GM18907 (cell line): ENCODE measurements at regions not wholly inside any gene's neighbourhood (a gene's known extent, or its start where the extent isn't known, plus 50 kb on each side); places are given as distances from the start of the nearest gene placed in this dataset.

Source experiments
- ATAC-seq: cut with Tn5 transposase; IDR thresholded peaks from one replicate; pipeline ENCODE4 v1.9.1; 2021; ENCODE audit warnings: mild to moderate bottlenecking, moderate library complexity; ENCODE audit not compliant: unreplicated experiment

DNA sequence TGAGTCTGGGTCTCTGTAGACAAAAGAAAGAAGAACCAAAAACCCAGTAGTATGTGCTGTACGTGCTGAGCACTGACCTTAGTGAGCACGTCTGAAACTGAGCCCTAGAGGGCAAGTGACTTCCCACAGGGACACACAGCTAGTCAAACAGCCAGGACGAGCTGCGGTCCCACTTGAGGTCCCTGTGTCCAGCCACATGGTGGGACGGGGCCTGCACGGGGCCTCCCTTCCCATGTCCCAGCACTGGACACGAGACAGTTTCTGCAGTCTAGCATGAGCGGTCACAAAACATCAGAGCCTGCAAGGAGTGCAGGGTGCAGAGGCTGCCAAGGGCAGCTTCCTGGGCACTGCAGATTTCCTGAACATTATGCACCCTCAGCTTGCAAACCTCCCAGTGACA is 121.6 kb downstream of the NCOR2 start:
- ATAC-seq: no peak

DNA sequence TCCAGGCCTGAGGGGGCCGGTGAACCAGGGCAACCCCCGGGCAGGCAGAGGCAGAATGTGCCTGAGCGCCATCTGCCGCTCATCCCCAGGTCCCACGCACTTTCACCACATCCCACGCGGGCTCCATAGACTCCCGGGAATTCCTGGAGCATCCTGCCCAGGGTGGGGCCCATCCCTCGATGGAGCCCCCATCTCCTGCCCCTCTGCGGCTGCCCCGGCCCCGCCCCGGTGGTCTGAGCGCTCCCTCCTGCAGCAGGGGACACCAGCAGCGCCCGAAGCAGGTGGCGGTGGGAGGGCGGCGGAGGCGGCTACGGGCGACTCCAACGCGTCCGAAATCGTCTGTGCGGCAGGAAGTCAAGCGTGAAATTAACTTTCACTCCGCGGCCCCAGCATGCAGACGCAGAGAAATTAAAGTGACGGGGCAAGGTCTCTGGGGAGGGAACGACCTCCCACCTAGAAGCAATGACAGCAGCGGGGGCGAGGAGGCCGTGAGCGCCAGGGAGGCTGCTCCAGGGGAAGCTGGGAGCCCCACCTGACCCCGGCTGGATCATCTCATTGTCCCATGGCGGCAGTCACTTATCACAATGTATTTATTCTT is 122.2 kb downstream of the NCOR2 start:
- no peak for ATAC-seq

DNA sequence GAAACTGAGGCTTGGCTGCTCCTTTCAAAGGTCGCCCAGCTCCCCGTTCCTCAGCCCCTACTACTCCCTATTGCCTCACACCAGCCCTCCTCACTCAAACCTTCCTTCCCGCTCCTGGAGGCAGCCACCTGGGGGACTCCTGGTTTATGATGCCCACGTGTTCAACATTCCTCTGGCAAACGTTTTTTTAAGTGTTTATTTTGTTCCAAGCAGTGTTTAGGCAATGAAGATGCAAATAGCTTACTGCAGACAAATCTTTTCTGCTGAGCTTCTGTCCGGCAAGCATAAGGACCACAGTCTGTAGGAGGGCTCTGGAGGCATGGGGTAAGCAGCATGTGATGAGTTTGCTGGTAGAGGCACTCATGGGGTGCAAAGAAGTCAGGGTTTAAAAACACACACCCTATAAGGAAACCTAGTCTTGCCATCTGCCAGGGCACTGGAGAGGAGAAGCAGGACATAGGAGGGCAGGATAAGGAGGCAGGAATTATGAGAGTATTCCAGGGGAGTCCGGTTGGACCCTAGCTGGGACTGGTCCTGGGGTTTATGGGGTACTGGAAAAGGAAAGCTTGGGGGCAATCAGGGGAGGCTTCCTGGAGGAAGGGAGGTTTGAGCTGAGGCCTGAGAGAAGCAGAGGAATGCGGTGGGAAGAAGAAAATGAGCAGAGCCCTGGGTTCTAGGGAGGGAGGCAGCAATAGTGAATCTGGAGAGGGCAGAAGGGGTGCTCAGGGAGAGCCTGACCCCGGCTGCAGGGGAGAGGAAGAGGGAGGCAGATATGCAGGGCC is 123.3 kb downstream of the NCOR2 start:
- no peak for ATAC-seq

DNA sequence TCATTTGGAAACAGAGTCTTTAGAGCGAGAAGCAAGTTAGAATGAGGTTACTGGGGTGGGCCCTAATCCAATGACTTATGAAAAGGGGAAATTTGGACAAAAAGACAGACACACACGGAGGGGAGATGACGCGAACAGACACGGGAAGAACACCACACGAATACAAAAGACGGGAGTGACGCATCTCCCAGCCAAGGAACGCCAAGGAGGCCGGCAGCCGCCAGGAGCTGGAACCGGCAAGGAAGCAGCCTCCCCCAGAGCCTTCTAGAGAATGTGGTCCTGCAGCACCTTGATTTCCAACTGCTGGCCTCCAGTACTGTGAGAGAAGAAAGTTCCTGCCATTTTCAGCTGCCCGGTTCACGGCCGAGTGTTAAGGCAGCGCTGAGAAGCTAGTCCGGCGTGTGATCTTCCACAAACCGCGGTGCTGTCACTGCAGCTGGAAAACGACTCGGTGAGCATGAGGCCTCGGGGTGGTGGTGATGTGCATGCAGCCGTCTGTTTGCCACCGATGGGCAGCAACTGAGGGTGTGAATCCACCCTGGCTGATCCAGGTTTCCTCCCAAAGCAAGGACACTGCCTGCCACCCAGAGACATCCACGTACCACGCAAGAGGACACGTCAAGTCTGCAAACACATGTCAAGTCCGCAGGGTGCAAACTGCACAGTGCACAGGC is 124.5 kb downstream of the NCOR2 start:
- no peak for ATAC-seq

DNA sequence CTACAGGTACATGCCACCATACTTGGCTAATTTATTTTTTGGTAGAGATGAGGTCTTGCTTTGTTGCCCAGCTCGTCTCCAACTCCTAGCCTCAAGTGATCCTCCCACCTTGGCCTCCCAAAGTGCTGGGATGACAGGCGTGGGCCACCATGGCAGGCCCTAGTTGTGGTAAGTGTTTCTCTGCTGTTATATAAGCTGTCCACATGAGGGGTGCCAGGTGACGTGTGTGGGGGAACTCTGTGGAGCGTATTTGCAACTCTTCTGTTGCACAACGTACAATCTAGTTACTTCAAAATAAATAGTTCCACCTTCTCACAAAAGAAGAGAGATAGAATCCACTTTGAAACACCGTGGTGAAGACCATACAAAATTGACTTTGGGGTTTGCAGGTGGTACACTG is 125.1 kb downstream of the NCOR2 start:
- ATAC-seq: no peak

DNA sequence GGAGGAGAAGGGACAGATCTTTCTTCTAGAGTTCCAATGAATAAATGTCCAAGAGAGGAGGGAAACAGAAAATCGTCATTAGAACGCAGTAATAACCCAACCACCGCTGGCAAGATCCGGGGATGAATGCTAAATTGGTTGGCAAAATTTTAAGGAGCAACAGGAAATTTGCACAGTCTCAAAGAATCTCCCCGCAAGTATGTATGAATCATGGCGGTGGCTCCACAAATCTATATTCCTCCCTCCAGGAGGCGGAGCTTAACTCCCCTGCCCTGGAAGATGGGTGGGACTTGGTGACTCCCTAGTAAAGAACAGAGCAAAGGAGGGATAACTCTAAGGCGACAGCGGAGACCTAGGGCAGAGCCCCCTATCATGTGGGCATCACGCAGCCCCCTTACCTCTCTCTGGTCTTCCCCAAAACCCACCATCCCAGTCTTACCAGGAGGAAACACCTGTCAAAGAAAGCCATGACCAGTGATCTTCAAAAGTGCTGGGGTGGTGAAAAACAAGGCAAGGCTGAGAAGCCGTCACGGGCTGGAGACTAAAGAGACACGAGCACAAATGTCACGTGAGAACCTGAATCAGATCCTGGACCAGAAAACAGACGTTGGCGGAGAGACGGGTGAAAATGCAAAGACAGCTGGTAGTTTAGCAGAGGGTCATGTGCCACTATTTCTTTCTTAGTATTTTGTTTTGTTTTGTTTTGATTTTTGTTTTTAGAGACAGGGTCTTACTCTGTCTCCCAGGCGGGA is 125.8 kb downstream of the NCOR2 start:
- no peak for ATAC-seq

DNA sequence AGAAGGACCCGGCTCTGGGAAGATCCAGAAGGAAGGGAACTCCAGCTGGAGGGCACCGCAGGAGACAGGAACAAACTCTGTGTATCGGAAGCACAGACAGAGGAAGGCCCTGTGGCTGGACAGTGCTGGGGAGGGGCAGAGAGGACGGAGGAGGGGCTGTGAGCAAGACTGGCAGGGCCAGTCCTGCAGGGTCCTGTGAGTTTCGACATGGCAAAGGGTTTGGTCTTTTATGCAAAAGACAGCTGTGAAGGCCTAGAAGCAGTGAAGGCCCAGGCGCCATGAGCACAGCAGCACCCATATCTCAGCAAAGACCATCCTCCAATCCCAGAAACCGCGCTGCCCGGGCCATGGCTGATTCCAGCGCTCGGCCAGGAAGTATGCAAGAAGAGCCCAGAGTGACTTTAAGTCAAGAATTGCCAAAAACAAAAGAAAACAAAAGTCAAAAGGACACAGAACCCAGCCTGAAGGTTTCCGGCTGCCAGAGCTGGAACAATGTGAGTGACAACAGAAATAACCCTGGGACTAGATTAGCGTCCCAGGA is 126.5 kb downstream of the NCOR2 start:
- no peak for ATAC-seq

DNA sequence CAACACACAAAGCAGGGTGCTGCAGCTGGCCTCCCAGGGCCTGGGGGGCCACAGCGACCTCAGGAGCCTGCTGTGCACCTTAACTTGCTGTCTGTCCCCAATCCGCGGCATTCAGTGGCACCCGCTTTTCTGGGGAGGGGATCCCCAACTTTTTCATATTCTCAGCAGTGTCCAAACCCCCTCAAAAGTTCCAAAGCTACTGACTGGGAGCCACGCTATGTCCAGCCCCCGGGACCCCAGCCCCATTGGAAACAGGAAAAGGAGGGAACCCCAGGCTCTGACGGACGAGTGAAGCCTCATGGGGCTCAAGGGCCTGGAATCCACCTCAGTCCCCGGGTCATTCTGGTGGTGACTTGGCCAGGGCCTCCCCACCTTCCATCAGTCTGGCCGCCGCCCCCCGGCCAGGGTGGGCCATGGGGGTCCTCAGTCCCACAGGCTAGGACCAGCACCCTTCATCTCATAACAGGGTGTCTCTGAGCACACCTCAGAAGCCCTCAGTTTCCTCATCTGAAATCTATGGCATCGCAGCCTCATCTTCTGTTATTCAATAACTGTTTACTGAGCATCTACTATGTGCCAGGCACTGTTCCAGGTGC is 127.3 kb downstream of the NCOR2 start:
- ATAC-seq: no peak

DNA sequence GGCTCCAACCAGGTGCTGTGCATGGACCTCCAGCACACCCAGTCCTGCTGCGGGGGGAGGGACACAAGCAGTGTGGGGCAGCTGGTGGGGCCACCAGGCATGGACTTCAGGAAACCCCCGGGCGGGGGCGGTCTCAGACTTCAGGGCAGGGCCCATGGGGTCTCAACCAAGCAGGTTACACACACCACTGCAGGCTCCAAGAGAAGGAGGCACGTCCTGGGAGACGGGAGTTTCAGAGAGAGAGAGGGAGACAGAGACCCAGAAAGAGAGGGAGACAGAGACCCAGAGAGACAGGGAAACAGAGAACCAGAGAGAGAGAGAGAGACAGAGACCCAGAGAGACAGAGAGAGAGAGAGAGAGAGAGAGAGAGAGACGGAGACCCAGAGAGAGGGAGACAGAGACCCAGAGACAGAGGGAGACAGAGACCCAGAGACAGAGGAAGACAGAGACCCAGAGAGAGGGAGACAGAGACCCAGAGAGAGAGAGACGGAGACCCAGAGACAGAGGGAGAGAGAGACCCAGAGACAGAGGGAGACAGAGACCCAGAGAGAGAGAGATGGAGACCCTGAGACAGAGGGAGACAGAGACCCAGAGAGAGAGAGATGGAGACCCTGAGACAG is 128.9 kb downstream of the NCOR2 start:
- ATAC-seq: no peak

DNA sequence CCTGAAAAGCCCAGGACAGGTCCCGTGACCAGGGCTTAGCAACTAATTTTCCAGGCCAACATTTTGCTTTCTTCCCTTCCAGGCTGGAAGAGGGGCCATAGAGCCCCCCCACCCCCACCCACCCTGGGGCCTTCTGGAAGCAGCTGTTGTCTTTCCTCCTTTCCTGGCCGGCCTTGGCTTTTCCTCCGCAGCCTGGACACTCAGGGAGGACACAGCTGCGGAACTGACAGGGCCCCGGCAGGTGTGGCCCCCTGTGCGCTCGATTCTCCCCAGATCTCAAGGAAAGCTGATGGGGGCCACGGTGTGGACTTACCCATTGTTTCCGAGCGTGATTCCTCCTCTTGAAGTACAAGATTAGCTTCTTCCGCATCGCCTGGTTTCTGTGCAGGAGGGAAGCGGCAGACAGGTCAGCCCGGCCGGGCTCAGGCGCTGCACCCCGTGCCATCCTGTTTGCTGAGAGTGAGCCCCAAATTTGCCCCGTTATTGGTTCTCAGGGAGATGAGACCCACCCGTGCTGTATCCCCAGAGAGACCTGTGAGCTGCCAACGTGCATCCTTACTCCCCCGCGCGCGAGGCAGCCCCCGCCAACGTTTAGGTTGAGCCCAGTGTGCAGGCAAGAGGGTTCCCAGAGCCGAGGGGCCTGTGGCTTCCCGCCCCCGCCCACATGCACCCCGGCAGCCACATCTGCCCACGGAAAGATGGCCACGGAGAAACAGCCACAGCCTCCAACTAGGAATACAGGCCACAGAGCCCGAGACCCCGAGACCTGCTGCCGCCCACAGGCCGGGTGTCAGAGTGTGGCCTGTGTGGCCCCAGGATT is 129.6 kb downstream of the NCOR2 start:
- no peak for ATAC-seq

DNA sequence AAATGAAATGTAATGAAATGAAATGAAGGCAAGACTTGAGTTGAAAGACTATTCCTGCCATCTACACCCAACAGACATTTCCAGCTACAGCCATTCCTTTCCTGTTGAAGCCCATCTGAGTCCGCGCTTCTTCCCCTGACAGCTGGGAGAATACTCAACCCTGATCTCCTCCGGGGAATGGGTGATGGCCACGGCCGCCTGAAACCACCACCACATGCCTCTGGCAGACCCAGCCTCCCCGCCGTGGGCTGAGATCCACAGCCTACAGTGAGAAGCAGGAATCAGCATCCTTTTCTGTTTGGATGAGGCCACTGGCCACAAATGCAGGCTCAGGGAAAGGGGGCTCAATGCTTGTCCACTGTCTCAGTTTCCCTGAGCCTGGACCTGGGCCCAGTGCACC is 130.3 kb downstream of the NCOR2 start:
- no peak for ATAC-seq

DNA sequence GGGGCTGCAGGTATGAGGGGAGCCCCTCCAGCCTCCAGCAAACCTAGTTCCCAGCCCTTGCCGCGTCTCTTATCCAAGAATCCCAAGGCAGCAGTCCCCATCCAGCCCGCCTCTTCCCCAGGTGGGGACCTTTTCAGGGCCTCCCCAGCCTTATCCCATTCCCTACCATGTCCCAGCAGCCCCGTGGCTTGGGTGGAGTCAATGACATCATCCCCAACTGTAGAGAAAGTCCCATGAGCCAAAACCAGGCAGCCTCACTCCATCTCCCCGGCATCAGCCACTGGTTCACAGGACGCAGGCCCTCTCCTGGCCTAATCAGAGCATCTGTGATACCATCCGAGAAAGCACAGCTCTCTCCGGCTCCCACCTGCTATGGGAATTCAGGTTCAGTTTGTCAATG is 131.0 kb downstream of the NCOR2 start:
- ATAC-seq: no peak

DNA sequence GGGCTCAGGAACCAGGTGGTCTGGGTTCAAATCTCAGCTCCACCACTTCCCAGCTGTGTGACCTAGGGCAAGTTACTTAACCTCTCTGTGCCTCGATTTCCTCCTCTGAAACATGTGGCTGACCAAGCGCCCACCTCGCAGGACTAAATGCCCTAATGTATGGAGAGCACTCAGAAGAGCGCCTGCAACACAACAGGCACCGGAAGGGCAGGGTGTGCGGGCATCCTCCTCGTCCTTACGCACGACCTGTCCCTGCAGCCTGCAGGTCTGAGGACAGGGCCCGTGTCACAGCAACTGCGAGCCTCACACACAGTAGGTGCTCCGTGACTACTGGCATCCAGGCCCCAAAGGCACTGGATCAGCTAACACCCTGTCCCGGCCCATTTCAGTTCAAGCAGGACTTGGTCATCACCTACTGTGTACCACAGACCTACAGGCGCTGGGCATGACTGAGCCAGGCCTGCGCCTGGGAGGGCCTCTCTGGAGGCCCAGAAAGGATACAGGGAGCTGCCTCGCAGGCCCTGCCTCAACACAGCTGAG is 131.5 kb downstream of the NCOR2 start:
- ATAC-seq: no peak

DNA sequence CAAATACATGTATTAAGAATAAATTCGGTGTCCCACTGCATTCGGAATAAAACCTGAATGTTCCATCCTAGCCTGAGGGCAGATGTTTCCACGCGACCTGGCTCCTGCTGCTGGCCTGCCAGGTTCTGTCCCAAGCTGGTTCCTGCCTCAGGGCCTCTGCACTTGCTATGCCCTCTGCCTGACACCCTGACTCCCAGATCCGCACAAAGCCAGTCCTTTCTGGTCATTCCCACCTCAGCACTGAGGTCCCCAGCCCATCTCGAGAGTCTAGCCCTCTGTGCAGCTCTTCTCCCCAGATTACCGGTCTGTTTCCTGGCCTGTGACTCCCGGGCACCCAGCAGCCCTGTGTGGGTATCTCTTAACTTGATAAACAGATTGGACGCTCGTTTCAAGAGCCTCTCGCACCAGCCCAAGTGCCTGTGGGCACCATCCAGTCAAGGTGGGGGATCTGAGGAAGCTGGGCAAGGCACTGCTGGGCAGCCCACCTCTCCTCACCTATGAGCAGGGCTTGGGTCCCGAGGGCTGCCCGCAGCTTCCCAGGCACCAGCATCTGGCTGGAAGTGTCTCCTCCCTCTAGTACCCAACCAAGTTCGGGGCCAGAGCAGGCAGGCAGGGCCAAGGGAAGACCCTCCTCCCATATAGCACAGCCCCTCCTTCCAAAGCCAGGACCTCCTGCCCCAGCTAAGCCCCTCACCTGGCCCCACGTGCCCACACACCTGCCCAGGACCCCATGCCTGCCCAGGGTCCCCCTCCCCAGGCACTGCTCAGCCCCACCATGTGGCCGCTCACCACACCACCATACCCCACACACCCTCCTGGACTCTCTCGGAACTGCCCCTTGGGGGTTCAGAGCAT is 132.2 kb downstream of the NCOR2 start:
- ATAC-seq: no peak

DNA sequence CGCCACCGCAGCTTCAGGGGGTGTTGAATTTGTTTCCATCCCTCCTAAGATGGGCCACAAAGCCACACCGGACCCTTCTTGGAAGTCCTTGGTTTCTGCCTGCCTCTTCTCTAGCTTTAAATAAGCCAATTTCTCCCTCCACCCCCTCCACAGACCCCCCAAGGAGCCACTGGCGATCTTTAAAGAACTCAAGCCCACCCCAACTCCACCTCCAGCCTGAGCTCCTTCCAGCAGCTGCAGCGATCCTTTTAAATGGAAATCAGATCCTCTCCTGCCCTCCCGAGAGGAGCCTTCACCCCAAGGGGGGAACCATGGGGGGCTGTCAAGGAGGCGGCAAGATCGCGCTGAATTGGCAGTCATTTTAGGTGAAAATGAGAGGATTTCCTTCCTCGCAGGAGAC is 133.1 kb downstream of the NCOR2 start:
- ATAC-seq: no peak

DNA sequence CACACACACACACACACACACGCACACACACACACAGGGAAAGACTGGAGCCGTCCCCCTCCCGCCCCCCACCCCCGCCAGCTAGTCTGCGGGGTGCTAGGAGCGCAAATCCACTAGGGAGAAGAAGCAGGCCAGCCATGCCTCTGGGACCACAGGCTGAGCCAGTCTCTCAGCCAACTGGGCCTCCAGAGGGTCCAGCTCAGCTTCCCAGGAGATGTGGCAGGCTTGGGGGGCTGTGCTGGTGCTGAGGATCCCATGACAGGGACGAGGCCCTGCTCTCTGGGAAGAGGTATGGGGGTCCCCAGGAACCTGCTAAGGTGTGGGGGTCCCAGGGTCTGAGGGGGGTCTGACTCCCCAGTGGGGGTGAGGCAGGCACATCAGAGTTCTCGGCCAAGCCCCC is 133.5 kb downstream of the NCOR2 start:
- no peak for ATAC-seq

DNA sequence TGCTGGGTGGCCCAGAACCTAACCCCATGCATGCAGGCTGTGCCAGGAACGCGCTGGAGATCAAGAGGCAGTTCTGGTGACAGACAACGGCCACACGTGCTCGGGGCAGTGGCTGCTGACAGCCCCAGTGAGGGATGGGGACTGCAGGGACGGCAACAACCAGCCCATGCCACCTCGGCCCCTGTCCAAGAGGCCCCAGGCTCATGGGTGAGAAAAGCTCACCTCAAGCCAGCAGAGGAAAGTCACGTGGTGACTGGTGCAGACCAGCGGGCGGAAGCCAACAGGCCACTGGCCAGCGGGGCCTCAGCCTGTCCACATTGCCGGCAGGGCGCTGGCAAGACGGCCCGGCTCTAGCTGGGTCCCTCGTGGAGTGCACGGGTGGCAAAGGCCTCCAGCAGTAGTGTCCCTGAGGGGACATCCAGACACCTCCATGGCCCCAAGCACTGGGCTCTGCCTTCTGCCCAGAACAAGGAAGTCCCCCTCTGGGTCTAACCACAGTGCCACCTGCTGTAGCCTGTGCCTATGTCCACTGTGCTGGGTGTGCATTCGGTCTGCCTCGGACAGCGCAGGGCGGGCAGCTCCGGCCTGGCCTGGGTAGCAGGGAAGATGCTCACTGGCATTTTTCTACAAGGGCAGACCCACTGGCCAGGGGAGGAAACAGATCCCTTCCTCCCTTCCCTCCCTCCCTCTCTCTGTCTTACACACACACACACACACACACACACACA is 134.1 kb downstream of the NCOR2 start:
- ATAC-seq: no peak

DNA sequence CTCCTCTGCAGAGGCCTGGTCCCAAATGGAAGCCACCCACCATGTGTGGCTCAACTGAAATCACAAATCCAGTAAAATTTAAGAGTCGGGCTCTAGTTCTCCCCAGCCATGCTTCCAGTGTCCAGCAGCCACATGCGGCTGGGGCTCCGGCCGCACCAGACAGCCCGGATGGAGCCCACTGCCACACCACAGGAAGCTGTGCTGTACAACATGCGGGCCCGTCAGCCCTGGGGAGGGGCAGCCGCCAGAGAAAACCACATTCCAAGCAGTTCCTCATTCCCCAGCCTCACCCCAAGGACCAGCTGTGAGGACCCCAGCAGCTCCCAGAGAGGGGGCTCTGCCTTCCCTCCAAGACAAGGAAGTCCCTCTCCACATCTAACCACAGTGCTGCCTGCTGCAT is 135.0 kb downstream of the NCOR2 start:
- no peak for ATAC-seq
